Astrocyte of the spinal cord (primary cell): ENCODE measurements at regions not wholly inside any gene's neighbourhood (a gene's known extent, or its start where the extent isn't known, plus 50 kb on each side); places are given as distances from the start of the nearest gene placed in this dataset.
A peak's percentile ranks its signal among the peaks of the same experiment; 100 is the strongest.

Source experiments
- DNase-seq: peaks from one replicate; pipeline ENCODE4 v3.0.0; 2011; ENCODE audit warnings: low read depth, low spot score
- H3K4me3 ChIP-seq: 2 replicates; pipeline ENCODE4 v1.5.1; 2011; ENCODE audit warnings: low read depth, mild to moderate bottlenecking, low read length, moderate library complexity
- CTCF ChIP-seq: IDR thresholded peaks from 2 replicates; pipeline ENCODE4 v1.5.1; 2012; ENCODE audit warnings: low read depth, mild to moderate bottlenecking, low read length, inconsistent platforms
- in situ Hi-C: cut with HindIII; loops from 2 replicates; pipeline ENCODE4 v1.10.0; 2017; ENCODE audit warnings: low sequenced_read_pairs

DNA sequence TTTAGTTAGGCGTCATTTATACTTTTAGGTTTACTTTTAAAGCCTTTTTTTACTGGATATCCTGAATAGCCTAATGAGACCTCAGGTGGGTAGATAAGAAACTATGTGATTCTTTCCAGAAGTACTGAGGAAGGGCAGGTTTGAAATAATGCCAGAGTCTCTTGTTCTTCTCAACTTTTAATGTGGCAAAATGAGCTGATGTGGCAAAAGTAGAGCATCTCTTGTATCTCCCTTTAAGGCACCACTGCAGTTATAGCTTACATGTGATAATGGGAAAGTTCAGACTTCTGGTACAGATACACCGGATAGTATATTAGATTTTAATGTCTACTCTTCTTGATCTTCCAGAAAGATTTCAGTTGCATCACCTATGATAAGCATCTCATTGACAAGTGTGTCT, 1124.8 kb downstream of the LRFN5 start:
- in situ Hi-C loops = no loop called here
- no peak overlapping the region for H3K4me3 ChIP-seq
- DNase-seq = no peak
- no peak for TF ChIP-seq CTCF

DNA sequence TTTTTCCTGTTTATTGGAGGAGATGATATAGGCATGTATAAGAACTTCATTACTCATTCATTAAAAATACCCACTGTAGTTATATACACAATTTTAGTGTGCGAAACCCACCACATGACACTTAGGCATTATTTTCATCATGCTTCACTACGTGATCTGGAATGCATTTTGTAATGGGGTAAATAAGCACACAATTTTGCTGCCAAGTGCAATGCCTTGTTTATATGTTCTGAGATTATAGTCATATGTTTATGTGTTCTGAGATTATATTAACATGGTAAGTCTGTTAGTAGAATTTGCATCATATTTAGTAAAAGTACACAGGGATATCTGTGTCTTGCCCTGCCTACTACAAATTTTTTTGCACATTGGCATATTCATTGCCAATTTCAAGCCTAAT, 1123.0 kb downstream of the LRFN5 start:
- in situ Hi-C loops = no loop called here
- TF ChIP-seq CTCF = no peak

GRCh38 chr14:42719391-42719790, 1112.7 kb downstream of the LRFN5 start:
- no peak overlapping the region for H3K4me3 ChIP-seq
- in situ Hi-C loops = no loop called here
- TF ChIP-seq CTCF = no peak
- no peak for DNase-seq

More for the DNA sequence above, 1123.0 kb downstream of the LRFN5 start:
- H3K4me3 ChIP-seq = no peak overlapping the region
- DNase-seq = no peak

DNA sequence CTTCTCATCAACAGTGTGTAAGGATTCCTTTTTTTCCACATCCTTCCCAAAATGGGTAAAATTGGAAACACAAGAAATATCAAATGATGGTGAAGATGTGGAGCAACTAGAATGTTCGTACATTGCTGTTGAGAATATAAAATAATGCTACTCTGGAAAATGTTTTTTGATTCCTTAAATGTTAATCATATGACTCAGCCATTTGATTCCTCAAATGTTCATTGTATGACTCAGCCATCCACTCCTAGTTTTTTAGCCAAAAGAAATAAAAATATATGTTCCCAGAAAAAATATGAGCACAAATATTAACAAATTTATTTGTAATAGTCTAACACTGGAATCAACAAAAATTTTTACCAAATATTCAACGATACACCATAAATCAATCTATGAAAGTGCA, 1108.6 kb downstream of the LRFN5 start:
- TF ChIP-seq CTCF = no peak
- DNase-seq = peak; percentile 32
- H3K4me3 ChIP-seq = no peak overlapping the region
- in situ Hi-C loops = no loop called here

DNA sequence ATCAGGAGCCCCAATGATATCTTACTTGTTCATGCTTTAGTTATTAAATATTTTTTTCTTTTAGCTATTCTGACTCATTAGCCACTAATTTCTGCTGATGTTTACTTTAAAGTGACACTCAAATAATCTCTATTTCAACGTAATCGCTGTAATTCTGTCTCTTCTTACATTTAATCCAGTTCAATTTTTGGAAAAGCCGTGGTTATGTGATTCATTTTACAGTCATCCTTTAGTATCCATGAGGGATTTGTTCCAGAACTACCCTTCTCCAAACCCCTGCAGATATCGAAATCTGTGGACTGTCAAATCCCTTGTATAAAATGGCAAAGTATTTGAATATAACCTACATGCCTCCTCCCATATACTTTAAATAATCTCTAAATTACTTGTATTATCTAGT, 1103.4 kb downstream of the LRFN5 start:
- no peak overlapping the region for H3K4me3 ChIP-seq
- TF ChIP-seq CTCF = no peak
- in situ Hi-C loops = no loop called here
- DNase-seq = no peak

DNA sequence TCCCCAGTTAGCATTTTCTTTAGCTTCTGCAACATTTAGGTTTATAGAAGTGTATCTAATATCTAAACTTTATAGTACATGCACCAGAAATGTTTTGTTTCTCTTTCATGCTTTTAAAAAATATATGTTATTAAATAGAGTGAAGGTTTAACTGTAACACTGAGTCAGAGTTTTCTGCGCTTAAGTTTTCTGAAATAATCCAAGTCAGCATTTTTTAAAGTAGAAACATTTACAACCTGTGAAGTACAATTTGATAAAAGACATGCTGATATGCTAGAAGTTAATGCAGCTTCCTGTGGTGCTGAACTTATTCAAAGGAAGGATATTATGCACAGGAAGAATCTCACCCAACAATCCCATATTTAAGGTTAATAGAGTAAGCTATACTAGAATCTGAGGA, 1096.8 kb downstream of the LRFN5 start:
- in situ Hi-C loops = no loop called here
- H3K4me3 ChIP-seq = no peak overlapping the region
- TF ChIP-seq CTCF = no peak
- no peak for DNase-seq

DNA sequence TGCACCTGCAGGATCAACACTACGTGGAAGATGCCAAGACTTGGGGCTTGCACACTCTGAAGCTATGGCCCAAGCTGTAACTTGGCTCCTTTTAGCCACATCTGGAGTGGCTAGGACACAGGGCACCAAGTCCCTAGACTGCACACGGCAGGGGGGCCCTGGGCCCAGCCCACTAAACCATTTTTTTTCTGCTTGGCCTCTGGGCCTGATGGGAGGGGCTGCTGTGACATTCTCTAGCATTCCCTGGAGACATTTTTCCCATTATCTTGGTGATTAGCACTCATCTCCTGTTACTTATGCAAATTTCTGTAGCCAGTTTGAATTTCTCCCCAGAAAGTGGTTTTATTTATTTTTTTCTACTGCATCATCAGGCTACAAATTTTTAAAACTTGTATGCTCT, 1080.7 kb downstream of the LRFN5 start:
- in situ Hi-C loops = no loop called here
- H3K4me3 ChIP-seq = no peak overlapping the region
- no peak for TF ChIP-seq CTCF
- DNase-seq = no peak
